ENCODE measurements at regions not wholly inside any gene's neighbourhood (a gene's known extent, or its start where the extent isn't known, plus 50 kb on each side); places are given as distances from the start of the nearest gene placed in this dataset.

- Histone ChIP-seq H3K4me1 (ENCODE audit: insufficient read depth, low read length) (peaks cover 95% of the 10 kb centered on the region), H3K36me3 (ENCODE audit: insufficient read depth, low read length) (peaks cover 36% of the 10 kb centered on the region), H3K4me3 (ENCODE audit: low read length) (no peak overlapping the region), H3K9me3 (ENCODE audit: control insufficient read depth in 1 of 2, insufficient read depth in 1 of 2, low read length in 2 of 2) (no peaks in the 10 kb centered on the region), H3K27me3 (ENCODE audit: control insufficient read depth in 1 of 2, insufficient read depth in 2 of 2, low read length in 2 of 2) (no peaks in the 10 kb centered on the region), H3K27ac (ENCODE audit: low read depth in 1 of 2, low read length in 2 of 2) (peak overlapping the region; percentile 16 to 39)
- DNase-seq (peak in 1 of 14 experiments; percentile 55), ATAC-seq (ENCODE audit: poor library complexity) (no peak)
- CTCF ChIA-PET, result interaction anchor here (1.2 to 8.7 kb wide), 5 partner anchors 13 to 96 kb away, joined by 4 to 74 read pairs (median 36); no protein-coding TSS in a partner anchor
- intact Hi-C loops (cut with DNase I, micrococcal nuclease), result no loop called here
- Mint-ChIP-seq H3K27ac (peak overlapping the region; percentile 93), H3K36me3 (ENCODE audit: low read depth) (peaks cover 24% of the 10 kb centered on the region), H3K4me1 (ENCODE audit: low read depth) (peaks cover 78% of the 10 kb centered on the region), H3K4me3 (no peak overlapping the region), H3K27me3 (no peaks in the 10 kb centered on the region), H3K9me3 (no peaks in the 10 kb centered on the region)
- no peak for TF ChIP-seq CTCF (IDR thresholded peaks at IDR 0.05)
- POLR2A ChIA-PET, result interaction anchor here (0.7 to 29.0 kb wide), 15 partner anchors 7 to 95 kb away, joined by 3 to 681 read pairs (median 36); no protein-coding TSS in a partner anchor
These were observed 286.7 kb downstream of the SEC14L1 start for GRCh38 chr17:77427391-77427991.

- TF ChIP-seq CTCF (IDR thresholded peaks at IDR 0.05), result no peak
These were observed 287.4 kb downstream of the SEC14L1 start for GRCh38 chr17:77428020-77428748.

GRCh38 chr17:77428749-77429368 lies 288.1 kb downstream of the SEC14L1 start:
- peaks cover 80% of the 10 kb centered on the region for H3K4me1 Mint-ChIP-seq (ENCODE audit: low read depth)
- Histone ChIP-seq H3K36me3 (ENCODE audit: insufficient read depth, low read length) (peaks cover 37% of the 10 kb centered on the region), H3K4me1 (ENCODE audit: insufficient read depth, low read length) (peaks cover 100% of the 10 kb centered on the region), H3K27ac (ENCODE audit: low read depth in 1 of 2, low read length in 2 of 2) (peak overlapping the region in 1 of 2 donors; percentile 6), H3K4me3 (ENCODE audit: low read length) (no peak overlapping the region), H3K27me3 (ENCODE audit: control insufficient read depth in 1 of 2, insufficient read depth in 2 of 2, low read length in 2 of 2) (no peaks in the 10 kb centered on the region), H3K9me3 (ENCODE audit: control insufficient read depth in 1 of 2, insufficient read depth in 1 of 2, low read length in 2 of 2) (no peaks in the 10 kb centered on the region)
- H3K9me3 Mint-ChIP-seq, result no peaks in the 10 kb centered on the region
- H3K36me3 Mint-ChIP-seq (ENCODE audit: low read depth), result peaks cover 27% of the 10 kb centered on the region
- ChIA-PET POLR2A (interaction anchor here (0.7 to 29.0 kb wide), 17 partner anchors 10 to 104 kb away, joined by 3 to 681 read pairs (median 15); no protein-coding TSS in a partner anchor), CTCF (interaction anchor here (0.9 to 8.7 kb wide), 12 partner anchors 12 to 97 kb away, joined by 4 to 74 read pairs (median 6); no protein-coding TSS in a partner anchor)
- H3K27ac Mint-ChIP-seq, result peak overlapping the region; percentile 93
- H3K27me3 Mint-ChIP-seq, result no peaks in the 10 kb centered on the region
- no peak for TF ChIP-seq CTCF (IDR thresholded peaks at IDR 0.05)
- DNase-seq (no peak), ATAC-seq (ENCODE audit: poor library complexity) (no peak)
- no peak overlapping the region for H3K4me3 Mint-ChIP-seq
- intact Hi-C loops (cut with DNase I, micrococcal nuclease), result loop anchor here in 1 of 2 experiments (2.0 kb wide), 1 partner anchor 28 kb away; no protein-coding TSS in a partner anchor

More at GRCh38 chr17:77428020-77428748, 287.4 kb downstream of the SEC14L1 start:
- ChIA-PET POLR2A (interaction anchor here (0.7 to 29.0 kb wide), 20 partner anchors 6 to 103 kb away, joined by 3 to 681 read pairs (median 14); no protein-coding TSS in a partner anchor), CTCF (interaction anchor here (0.9 to 8.7 kb wide), 7 partner anchors 12 to 97 kb away, joined by 4 to 74 read pairs (median 8); no protein-coding TSS in a partner anchor)
- peak overlapping the region; percentile 6 to 14 for H3K27ac ChIP-seq (ENCODE audit: low read depth in 1 of 2, low read length in 2 of 2)
- intact Hi-C loops (cut with DNase I, micrococcal nuclease), result loop anchor here in 1 of 2 experiments (2.0 kb wide), 1 partner anchor 27 kb away; no protein-coding TSS in a partner anchor
- ATAC-seq (ENCODE audit: poor library complexity), result no peak
- peaks cover 99% of the 10 kb centered on the region for H3K4me1 ChIP-seq (ENCODE audit: insufficient read depth, low read length)
- no peaks in the 10 kb centered on the region for H3K27me3 ChIP-seq (ENCODE audit: control insufficient read depth in 1 of 2, insufficient read depth in 2 of 2, low read length in 2 of 2)
- DNase-seq, result no peak
- H3K27ac Mint-ChIP-seq, result peak overlapping the region; percentile 93
- H3K36me3 Mint-ChIP-seq (ENCODE audit: low read depth), result peaks cover 27% of the 10 kb centered on the region
- H3K36me3 ChIP-seq (ENCODE audit: insufficient read depth, low read length), result peaks cover 40% of the 10 kb centered on the region
- no peak overlapping the region for H3K4me3 ChIP-seq (ENCODE audit: low read length)
- no peak overlapping the region for H3K4me3 Mint-ChIP-seq
- no peaks in the 10 kb centered on the region for H3K9me3 ChIP-seq (ENCODE audit: control insufficient read depth in 1 of 2, insufficient read depth in 1 of 2, low read length in 2 of 2)
- H3K9me3 Mint-ChIP-seq, result no peaks in the 10 kb centered on the region
- peaks cover 81% of the 10 kb centered on the region for H3K4me1 Mint-ChIP-seq (ENCODE audit: low read depth)
- H3K27me3 Mint-ChIP-seq, result no peaks in the 10 kb centered on the region
